NOMO-1 (cell line): ENCODE measurements at regions not wholly inside any gene's neighbourhood (a gene's known extent, or its start where the extent isn't known, plus 50 kb on each side); places are given as distances from the start of the nearest gene placed in this dataset.

Source experiments
- DNase-seq, 2 experiments: peaks; one replicate each; lab custom pipeline; 2025; ENCODE audit not compliant: unreplicated experiment in 2 of 2; lab: John Stamatoyannopoulos, UW

DNA sequence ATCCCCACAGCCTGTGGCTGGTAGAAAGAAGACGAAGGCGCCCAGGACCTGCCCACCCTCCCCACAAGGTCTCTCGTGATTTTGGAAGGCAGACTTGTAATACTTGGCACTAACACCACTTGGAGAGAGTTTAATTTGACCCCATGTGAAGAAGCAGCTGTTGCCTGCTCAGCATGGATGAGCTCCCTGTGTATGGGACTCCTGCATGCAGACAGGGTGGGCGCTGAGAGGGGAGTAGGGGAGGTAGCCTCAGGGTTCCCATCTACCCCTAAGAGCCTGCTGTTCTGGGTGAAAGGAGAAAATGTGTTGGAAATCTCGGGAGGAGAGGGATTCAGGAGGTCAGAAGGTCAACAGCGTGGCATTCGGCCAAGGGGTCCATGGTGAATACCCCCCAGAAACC is 625.9 kb downstream of the TBC1D22A start:
- DNase-seq, result no peak

DNA sequence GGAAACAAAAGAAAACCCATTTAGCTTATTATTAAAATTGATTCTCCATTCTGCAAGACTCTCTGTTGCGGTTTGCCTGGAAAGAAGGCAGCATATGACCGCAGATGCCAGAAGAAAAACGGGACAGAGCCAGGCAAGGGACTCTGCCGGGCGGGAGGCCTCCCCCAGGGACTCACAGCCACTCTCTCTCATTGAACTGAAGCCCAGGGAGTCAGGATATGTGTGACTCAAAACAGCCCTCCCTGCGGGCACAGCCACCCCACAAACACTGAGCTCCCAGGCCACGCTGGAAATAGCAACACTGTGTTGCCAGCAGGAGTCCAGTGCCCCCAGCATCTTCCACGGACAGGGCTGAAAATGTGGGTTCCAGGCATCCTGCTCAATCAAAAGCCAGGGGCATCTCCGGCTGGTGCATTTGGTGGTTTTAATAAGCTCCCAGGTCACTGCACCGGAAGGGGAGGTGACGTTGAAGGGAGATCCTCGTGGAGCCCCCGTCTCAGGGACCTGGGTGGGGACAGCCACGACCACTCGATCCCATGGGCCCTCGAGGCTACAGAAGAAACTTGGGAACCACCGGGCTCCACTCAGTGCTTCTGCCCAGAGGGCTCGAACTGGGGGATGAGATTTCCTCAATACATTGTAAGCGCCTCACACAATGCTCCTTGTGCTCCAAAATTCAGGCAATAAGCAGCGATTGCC is 624.5 kb downstream of the TBC1D22A start:
- no peak for DNase-seq

DNA sequence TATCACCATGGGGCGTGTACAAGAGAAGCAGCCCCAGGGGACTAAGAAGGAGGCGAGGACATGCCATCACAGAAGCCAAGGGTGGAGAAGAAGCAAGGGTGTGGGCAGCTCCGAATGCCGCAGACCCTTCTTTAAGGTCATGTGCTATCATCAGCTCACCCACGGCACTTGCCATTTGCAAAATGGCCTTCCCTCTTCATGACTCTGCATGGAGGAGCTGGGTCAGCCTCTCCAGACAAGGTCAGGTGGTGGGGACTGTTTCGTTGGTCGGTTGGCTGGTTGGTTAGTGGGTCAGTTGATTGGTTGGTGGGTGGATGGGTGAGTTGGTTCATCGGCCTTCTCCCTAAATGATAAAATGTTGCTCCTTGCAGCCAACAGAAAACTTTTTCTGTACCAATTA is 622.5 kb downstream of the TBC1D22A start:
- DNase-seq, result no peak

DNA sequence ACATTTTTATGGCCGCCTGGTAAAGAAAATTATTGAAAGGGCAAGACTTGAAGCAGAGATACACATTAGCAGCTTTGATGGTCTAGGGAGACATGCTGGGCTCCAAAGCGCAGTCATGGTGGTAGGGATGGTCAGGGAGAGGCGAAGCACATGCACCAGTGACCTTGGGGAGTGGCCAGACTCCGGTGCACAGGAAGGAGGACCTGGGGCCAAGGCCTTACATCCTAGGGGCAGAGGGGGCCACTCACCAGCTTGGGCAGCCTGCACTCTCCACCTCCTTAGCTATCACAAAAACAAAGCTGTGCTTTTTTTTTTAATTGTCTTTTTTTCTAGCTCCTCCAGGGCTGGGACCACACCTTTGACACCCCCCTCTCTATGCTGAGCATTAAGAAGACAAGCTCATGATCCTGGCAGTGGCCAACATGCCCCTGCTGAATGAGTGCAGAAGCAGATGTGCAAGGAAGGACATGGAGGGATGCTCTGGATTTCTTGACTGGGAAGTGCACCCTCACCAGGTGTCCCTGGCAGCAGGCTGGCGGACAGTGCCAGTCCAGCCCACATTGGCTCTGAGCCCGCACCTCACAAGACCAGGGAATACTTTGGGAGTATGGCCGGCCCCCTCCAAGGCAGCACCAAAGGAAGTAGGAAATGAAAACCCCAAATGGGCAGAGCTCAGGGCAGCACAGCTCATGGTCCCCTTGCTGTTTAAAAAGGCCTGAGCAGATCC is 619.9 kb downstream of the TBC1D22A start:
- no peak for DNase-seq

DNA sequence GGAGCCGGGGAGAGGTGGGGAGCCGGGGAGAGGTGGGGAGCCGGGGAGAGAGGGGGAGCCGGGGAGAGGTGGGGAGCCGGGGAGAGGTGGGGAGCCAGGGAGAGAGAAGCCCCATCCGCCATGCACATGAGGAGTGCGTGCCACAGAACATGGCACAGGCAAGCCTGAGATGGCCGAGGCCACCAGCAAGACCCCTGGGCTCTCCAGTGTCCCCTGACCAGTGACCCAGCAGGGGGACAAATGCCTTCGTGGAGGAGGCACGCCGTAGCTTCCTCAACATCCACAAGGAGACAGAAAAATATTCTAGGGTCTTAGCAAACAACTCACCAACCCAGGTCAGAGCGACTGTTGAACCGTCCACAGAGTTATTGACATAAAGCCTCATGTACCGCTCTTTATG is 618.8 kb downstream of the TBC1D22A start:
- DNase-seq, result no peak

DNA sequence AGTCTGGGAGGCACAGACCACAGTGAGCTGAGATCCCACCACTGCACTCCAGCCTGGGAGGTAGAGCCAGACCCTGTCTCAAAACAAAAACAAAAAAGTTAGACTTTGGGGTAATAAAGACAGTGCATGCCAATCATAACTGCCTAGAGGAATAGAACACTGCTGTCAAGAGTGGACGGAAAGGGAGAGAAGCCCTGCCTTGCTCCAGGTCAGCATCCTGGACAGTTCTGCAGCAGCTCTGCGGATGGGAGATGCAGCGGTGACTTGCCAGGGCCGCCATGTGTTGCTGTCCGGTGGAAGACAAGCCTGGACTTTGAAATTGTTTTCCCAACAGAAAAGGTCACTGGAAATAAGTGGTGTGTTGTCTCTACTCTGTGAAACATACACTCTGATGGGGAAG is 618.2 kb downstream of the TBC1D22A start:
- no peak for DNase-seq

DNA sequence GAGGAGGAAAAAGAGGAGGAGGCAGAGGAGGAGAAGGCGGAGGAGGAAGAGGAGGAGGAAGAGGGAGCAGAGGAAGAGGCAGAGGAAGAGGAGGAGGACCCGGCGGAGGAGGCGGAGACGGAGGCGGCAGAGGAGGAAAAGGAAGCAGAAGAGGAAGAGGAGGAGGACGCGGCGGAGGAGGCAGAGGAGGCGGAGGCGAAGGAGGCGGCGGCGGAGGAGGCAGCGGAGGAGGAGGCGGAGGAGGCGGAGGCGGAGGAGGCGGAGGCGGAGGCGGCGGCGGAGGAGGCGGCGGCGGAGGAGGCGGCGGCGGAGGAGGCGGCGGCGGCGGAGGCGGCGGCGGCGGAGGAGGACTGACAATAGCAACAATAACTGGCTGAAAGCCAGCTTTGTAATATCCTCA is 616.6 kb downstream of the TBC1D22A start:
- no peak for DNase-seq

DNA sequence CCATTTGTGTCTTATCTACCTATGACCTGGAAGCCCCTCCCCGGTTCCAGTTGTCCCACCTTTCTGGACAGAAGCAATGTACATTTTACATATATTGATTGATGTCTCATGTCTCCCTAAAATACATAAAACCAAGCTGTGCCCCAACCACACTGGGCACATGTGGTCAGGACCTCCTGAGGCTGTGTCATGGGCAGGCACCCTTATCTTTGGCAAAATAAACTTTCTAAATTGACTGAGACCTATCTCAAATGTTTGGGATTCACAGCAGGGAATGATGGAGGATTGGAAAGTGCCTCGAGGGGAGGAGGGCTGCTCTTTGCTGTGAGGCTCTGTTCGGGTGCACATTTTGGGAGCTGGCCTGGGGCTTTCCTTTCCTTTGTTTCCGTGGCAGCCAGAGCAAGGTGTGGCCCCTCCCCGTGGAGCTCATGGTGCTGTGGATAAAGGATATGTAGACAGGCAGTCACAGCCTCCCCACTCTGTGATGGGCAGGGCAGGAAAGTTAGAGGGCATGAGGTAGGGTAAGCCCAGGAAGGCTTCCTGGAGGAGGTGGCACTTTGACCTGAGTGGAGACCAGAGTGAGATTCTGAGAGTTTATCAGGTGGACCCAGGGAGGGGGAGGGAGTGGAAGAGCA is 615.6 kb downstream of the TBC1D22A start:
- no peak for DNase-seq

DNA sequence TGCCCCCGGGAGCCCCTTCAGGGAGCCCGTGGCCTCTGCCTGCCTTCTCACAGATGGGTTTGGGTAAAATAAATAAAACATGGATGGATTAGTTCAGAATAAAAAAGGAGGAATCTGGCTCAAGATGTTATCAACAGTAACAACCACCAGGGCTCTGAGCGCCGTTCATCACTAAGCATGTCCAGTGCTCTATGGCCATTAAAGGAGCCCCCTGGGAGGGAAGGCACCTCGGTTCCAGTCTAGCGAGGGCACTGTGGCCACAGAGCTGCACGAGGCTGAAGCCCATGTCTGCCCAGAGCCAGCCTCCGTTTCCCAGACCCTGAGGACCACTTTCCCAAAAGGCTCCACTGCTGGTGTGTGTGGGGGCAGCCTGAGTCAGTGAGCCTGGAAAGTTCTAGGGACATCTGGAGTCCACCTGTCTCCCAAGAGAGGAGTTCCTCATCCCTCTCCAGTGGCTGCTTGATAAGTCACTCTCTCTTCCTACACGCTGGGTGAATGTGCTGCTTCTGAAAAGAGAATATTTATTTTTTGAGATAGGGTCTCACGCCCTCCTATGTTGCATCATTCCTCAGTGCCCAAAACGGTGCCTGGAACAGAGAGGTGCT is 614.6 kb downstream of the TBC1D22A start:
- no peak for DNase-seq

DNA sequence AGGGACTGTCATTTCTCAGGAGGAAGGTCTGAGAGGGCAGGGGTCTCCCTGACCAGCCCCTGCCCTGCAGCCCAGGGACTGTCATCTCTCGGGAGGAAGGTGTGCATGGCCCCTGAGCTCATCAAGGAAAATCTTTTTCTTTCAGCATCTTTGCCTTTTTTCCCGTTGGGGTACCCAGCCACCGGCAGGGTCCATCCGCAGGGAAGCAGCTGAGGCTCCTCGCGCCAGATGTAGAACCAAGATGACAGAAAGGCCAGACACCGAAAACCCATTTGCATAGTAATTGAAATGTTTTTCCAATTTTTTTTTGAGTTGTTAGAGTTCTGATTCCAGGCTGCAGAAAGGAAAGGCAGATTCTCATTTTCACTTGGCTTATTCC is 613.9 kb downstream of the TBC1D22A start:
- DNase-seq, result no peak

DNA sequence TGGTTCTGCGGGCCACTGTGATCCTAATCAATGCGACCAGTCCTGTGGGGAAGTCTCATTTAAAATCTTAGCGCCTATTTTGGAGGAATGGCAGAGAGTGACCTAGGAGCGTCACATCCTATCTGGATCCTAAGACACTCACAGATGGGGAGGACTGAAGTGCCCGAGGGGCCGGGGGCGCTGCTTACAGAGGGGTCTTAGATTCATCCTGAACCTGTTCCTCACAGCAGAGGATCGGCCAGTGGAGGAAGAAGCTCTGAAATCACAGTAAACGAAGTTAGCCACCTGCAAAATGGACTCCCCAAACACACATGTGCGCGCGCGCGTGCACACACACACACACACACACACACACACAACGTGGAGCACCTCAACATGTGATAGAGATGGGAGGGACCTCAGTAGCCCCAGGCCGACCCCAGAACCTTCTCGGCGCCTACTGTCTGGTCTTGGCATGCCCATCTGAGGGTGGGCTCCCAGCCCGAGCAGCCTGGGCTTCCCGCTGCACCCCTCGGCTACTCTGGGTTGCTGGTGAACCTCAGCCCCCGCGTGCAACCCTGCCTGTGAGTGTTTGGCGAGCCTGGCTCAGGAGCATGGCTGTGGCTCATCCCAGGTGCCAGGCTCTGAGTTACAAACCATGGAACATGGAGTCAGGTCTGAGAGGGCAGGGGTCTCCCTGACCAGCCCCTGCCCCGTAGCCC is 613.3 kb downstream of the TBC1D22A start:
- no peak for DNase-seq

DNA sequence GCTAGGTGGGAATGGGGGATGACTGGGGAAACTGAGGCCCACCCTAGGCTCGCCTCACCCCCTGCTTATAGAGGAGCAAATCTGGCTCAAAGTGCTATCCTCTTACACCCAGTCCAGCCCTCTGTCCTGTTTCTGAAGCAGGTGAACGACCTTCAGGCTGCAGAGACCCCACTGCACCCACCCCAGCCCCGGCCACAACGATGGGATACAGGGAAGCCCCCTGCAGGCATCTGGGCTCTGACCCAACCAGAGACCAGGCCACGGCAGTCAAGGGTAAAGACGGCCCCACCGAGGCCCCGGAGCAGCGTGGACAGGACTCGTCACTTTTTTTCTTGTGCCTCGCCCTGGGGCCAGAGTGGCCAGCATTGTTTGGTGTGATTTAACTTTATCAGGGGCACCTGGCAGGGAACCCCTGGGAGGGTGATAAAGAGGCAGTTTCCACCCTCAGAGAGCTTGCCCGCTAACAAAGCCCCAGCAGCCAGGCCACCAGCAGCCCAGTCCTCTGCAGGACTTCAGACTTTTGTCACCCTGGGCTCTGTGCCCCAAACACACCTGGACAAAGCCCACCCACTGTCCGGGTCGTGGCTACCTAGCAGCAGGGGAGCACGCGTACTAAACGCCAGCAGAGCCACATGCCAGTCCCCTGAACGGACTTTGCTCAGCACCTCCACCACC is 612.6 kb downstream of the TBC1D22A start:
- no peak for DNase-seq

DNA sequence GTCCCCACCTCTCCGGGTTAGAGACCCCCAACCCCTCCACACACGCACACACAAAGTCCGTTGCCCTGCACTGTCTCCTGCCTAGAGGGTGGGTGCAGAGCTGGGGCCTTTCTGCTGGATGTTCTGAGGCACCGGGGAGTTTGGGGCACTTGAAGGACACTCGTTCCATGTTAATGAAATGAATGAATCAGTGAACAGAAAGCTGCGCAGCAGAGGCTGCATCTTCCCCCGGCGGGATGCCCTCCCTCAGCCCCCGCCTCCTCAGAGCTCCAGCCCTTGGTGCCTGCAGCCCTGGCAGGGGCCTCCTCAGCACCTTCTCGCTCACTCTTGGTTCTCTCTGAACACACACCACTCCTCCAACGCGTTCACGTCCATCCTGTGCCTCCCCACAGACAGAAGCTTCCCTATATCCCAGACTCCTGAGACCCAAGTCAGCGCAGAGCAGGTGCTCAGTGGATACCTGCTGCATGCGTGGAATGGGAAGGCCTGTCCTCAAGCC is 611.9 kb downstream of the TBC1D22A start:
- no peak for DNase-seq

DNA sequence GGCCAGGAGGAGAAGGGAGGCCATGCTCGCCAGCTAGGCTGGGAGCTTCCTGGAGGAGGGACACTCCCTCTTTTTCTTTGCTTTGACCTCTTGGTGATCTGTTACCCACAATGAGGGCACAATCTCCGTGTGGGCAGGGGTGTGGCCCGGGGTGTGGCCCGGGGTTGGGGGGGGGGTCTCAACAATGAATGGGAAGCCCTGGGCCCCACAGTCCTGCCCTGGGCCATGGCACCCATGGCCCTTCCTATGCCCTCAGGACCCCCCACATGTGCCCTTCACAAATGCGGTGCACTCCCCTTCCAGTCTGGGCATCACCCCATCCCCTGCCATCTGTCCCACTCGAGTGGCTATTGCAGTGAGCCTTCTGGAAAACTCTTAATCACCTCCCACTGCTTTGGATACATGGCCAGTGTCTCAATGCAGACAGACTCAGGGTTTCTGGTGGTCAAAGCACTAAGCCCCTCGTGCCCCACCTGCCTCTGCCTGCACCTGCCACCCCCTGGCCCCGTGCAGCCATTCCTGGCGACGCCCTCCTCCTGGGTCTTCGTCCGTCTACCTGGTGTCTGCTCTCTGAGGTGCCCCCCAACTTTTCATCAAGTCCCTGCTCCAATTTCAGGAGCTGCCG is 611.3 kb downstream of the TBC1D22A start:
- no peak for DNase-seq

DNA sequence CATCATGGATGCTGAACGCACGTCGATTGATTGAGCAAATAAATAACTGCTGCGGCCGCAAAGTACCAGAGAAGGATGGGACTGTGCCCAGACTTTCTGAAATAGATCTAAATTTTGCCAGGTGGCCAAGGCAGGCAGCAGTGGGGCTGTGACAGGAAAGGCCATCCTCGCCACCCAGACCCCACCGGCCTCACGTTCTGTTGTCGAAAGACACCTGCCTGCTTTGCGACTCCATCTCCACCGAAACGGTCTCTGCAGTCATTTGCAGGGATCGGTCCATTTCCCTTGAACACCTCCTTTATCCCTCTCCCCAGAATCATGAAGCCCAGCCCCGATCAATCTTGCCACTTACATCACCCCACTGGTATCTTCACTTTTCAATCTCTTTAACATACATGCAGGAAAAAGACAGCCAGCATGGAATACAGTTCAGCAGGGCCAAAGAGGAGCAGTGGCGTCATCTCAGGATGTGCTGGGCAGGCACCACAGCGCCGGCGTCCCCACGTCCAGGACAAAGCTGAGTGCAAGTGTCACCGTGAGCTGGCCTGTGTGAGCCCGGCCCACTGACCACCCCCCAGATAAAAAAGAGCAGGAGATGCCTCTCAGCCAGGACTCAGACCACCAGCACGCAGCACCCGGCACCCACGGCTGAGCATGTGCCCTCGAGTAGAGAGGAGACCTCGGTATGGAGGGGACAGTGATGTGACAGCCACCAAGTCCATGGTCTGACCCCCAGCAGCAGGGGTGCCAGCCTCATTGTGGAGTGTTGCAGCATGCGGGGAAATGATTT is 610.3 kb downstream of the TBC1D22A start:
- no peak for DNase-seq

DNA sequence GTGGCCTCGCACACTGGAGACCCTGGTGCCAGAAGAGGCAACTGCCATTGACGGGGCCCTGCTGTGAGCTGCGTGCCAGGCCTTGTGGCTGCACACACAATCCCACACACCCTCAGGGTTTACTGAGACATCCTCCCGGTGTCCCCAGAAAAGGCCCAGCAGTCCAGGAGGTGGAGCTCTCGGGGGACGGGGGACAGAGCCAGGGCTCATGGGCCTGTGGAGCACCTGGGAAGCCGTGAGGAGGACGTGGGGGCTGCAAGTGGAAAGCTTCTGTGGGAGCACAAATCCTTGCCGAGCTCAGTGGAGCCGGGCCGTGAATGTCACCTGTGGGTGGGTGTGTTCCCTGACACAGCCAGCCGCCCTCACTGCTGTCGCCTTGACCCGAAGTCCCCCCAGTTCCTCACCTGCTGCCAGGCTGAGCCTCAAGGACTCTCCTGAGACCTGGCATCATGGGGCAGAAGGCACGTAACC is 609.7 kb downstream of the TBC1D22A start:
- DNase-seq, result no peak

DNA sequence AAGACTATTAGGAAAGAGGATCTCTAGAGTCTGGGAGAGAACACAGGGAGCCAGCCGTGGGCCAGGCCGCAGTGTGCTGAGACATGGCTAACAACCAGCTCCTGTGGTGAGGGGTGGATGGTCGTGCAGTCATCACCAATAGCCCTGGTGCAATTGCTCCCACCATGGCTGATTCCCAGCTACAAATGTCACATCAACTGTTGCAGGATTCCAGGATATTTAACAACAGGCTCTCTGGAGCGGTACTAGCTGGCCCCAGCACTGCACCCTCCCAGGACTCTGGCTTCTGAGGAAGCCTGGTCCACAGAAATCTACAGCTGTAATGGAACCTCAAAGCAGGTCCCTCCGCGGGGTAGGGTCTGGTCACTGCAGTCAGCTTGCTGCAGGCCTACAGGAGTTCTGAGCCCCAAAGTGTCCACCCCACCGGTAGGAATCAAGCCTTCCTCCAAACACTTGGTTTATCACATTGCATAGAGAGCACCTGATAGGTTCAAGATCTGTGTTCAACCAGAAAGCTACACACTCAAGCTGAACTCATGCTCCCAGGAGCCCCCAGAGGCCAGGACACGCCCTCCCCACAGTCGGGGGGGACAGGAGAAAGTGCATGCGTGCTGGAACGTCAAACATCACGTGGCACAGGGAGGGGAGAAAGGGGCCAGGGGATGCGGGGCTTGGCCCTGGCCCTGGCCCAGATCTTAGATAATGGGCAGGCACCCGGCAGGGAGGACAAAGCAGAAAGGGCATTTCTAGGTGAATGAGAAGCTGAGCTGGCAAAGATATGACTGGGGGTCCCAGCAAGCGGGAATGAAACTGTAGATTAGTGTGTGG is 609.0 kb downstream of the TBC1D22A start:
- DNase-seq, result no peak
